LNCaP clone FGC (cell line): ENCODE measurements at regions not wholly inside any gene's neighbourhood (a gene's known extent, or its start where the extent isn't known, plus 50 kb on each side); places are given as distances from the start of the nearest gene placed in this dataset.
A peak's percentile ranks its signal among the peaks of the same experiment; 100 is the strongest.

ENCODE experiments used
- DNase-seq: peaks from one replicate; pipeline ENCODE4 v3.0.0-alpha.2; 2011; ENCODE audit warnings: low read depth
- H3K4me3 ChIP-seq: 2 replicates; pipeline ENCODE4 v1.5.1; 2011; ENCODE audit warnings: mild to moderate bottlenecking, low read depth, low read length, control low read depth
- CTCF ChIP-seq: IDR thresholded peaks from 2 replicates; pipeline ENCODE4 v1.5.1; 2012; ENCODE audit warnings: mild to moderate bottlenecking; ENCODE audit not compliant: control insufficient read depth, insufficient read depth; ENCODE audit errors: extremely low read depth

GRCh38 chr6:121867095-121867494 lies 431.6 kb downstream of the GJA1 start:
- no peak for TF ChIP-seq CTCF
- no peak for DNase-seq
- no peak overlapping the region for H3K4me3 ChIP-seq

- no peak for DNase-seq
- no peak for TF ChIP-seq CTCF
- H3K4me3 ChIP-seq, result no peak overlapping the region
Observed at GRCh38 chr6:121868206-121868605, 432.8 kb downstream of the GJA1 start.

- TF ChIP-seq CTCF, result no peak
- no peak for DNase-seq
- H3K4me3 ChIP-seq, result no peak overlapping the region
Observed at GRCh38 chr6:121873595-121873994, 438.1 kb downstream of the GJA1 start.

GRCh38 chr6:121876721-121877120 lies 441.3 kb downstream of the GJA1 start:
- no peak for DNase-seq
- TF ChIP-seq CTCF, result no peak
- no peak overlapping the region for H3K4me3 ChIP-seq

- no peak for TF ChIP-seq CTCF
- no peak overlapping the region for H3K4me3 ChIP-seq
- DNase-seq, result peak; percentile 69
Observed at GRCh38 chr6:121879149-121879548, 443.7 kb downstream of the GJA1 start.

- TF ChIP-seq CTCF, result no peak
- H3K4me3 ChIP-seq, result no peak overlapping the region
Observed at GRCh38 chr6:121880831-121881230, 445.4 kb downstream of the GJA1 start.

GRCh38 chr6:121881974-121882667 lies 446.7 kb downstream of the GJA1 start:
- no peak for DNase-seq
- H3K4me3 ChIP-seq, result no peak overlapping the region
- no peak for TF ChIP-seq CTCF

More at GRCh38 chr6:121880831-121881230, 445.4 kb downstream of the GJA1 start:
- DNase-seq, result no peak
